ENCODE measurements at regions not wholly inside any gene's neighbourhood (a gene's known extent, or its start where the extent isn't known, plus 50 kb on each side); places are given as distances from the start of the nearest gene placed in this dataset.
"Not testable (repeated sequence)": the region's sequence is repeated elsewhere in the genome, so short reads cannot be mapped to it uniquely, and the experiment has no call there.

DNA sequence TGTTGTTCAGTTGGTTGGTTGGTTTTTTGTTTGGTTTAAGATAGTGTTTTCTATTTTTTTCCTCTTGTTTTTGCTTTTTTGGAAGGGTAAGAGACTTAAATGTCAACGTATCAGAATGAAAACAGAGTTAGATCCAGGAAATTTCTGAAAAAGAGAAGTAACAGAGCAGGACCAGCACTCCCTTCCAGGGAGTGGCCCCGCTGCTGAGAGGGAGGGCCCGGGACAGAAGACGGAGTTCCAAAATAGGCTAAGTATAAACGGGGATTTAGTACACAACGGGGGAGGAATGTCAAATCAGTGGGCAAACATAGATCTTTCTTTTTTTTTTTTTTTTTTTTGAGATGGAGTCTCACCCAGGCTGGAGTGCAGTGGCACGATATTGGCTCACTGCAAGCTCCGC is 92.7 kb upstream of the RUFY1 start:
- 46 to 83% (median 64%) methylated on average over 7 to 8 of the region's 8 CpGs for WGBS, 5 donors
- no peak overlapping the region for H3K4me3 ChIP-seq
- peaks cover 0 to 7% (median 0%) of the 10 kb centered on the region in 3 donors for H3K27me3 ChIP-seq
- intact Hi-C loops (cut with DNase I; ENCODE audit: low total_unique reads) = no loop called here
- no peaks in the 10 kb centered on the region for H3K4me1 ChIP-seq
- no peaks in the 10 kb centered on the region for H3K36me3 ChIP-seq
- TF ChIP-seq EP300 (IDR thresholded peaks at IDR 0.05) (no peak), POLR2AphosphoS5 (IDR thresholded peaks at IDR 0.05) (no peak), POLR2A (IDR thresholded peaks at IDR 0.05) (no peak)
- TF ChIP-seq, protein P1, sequence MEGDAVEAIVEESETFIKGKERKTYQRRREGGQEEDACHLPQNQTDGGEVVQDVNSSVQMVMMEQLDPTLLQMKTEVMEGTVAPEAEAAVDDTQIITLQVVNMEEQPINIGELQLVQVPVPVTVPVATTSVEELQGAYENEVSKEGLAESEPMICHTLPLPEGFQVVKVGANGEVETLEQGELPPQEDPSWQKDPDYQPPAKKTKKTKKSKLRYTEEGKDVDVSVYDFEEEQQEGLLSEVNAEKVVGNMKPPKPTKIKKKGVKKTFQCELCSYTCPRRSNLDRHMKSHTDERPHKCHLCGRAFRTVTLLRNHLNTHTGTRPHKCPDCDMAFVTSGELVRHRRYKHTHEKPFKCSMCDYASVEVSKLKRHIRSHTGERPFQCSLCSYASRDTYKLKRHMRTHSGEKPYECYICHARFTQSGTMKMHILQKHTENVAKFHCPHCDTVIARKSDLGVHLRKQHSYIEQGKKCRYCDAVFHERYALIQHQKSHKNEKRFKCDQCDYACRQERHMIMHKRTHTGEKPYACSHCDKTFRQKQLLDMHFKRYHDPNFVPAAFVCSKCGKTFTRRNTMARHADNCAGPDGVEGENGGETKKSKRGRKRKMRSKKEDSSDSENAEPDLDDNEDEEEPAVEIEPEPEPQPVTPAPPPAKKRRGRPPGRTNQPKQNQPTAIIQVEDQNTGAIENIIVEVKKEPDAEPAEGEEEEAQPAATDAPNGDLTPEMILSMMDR (IDR thresholded peaks at IDR 0.05) = no peak
- H3K27ac ChIP-seq = no peak overlapping the region
- no peak for DNase-seq
- peaks cover 0 to 14% (median 7%) of the 10 kb centered on the region in 4 donors for H3K9me3 ChIP-seq

GRCh38 chr5:179456075-179456474 is 94.3 kb upstream of the RUFY1 start:
- 85 to 100% (median 93%) methylated on average over 6 to 14 of the region's 15 CpGs for WGBS, 5 donors
- intact Hi-C loops (cut with DNase I; ENCODE audit: low total_unique reads); H3K27ac ChIP-seq; H3K4me3 ChIP-seq; H3K36me3 ChIP-seq; H3K4me1 ChIP-seq; DNase-seq; H3K27me3 ChIP-seq: not testable (repeated sequence)
- H3K9me3 ChIP-seq = peaks cover 0 to 15% (median 7%) of the 10 kb centered on the region in 4 donors

GRCh38 chr5:179455320-179455719 is 95.0 kb upstream of the RUFY1 start:
- no peaks in the 10 kb centered on the region for H3K4me1 ChIP-seq
- H3K4me3 ChIP-seq = no peak overlapping the region
- DNase-seq = no peak
- intact Hi-C loops (cut with DNase I; ENCODE audit: low total_unique reads) = no loop called here
- H3K36me3 ChIP-seq = no peaks in the 10 kb centered on the region
- H3K27me3 ChIP-seq = peaks cover 0 to 7% (median 0%) of the 10 kb centered on the region in 3 donors
- TF ChIP-seq EP300 (IDR thresholded peaks at IDR 0.05) = no peak
- TF ChIP-seq, protein P1 (IDR thresholded peaks at IDR 0.05) = no peak
- TF ChIP-seq POLR2A (IDR thresholded peaks at IDR 0.05) = no peak
- no peak for TF ChIP-seq POLR2AphosphoS5 (IDR thresholded peaks at IDR 0.05)
- peaks cover 0 to 22% (median 7%) of the 10 kb centered on the region in 4 donors for H3K9me3 ChIP-seq
- no peak overlapping the region for H3K27ac ChIP-seq
- 85 to 93% (median 89%) methylated on average over 10 to 15 of the region's 15 CpGs for WGBS, 5 donors

GRCh38 chr5:179454356-179454755 is 96.0 kb upstream of the RUFY1 start:
- DNase-seq = no peak
- H3K4me3 ChIP-seq = no peak overlapping the region
- H3K27ac ChIP-seq = no peak overlapping the region
- H3K4me1 ChIP-seq = no peaks in the 10 kb centered on the region
- H3K9me3 ChIP-seq = peaks cover 0 to 22% (median 7%) of the 10 kb centered on the region in 4 donors
- intact Hi-C loops (cut with DNase I; ENCODE audit: low total_unique reads) = no loop called here
- H3K36me3 ChIP-seq = no peaks in the 10 kb centered on the region
- WGBS, 5 donors = 61 to 80% (median 68%) methylated on average over 9 of the region's 9 CpGs
- no peak for TF ChIP-seq EP300 (IDR thresholded peaks at IDR 0.05)
- TF ChIP-seq, protein P1 (IDR thresholded peaks at IDR 0.05) = no peak
- no peak for TF ChIP-seq POLR2AphosphoS5 (IDR thresholded peaks at IDR 0.05)
- no peak for TF ChIP-seq POLR2A (IDR thresholded peaks at IDR 0.05)
- H3K27me3 ChIP-seq = peaks cover 0 to under 1% (median 0%) of the 10 kb centered on the region in 3 donors

GRCh38 chr5:179453616-179454015 is 96.7 kb upstream of the RUFY1 start:
- intact Hi-C loops (cut with DNase I; ENCODE audit: low total_unique reads) = no loop called here
- no peaks in the 10 kb centered on the region for H3K4me1 ChIP-seq
- H3K9me3 ChIP-seq = peaks cover 0 to 22% (median 7%) of the 10 kb centered on the region in 4 donors
- WGBS, 5 donors = 65 to 85% (median 76%) methylated on average over 7 of the region's 7 CpGs
- TF ChIP-seq POLR2A (IDR thresholded peaks at IDR 0.05) (no peak), EP300 (IDR thresholded peaks at IDR 0.05) (no peak), POLR2AphosphoS5 (IDR thresholded peaks at IDR 0.05) (no peak)
- TF ChIP-seq, protein P1 (IDR thresholded peaks at IDR 0.05) = no peak
- H3K27ac ChIP-seq = no peak overlapping the region
- no peak overlapping the region for H3K4me3 ChIP-seq
- no peaks in the 10 kb centered on the region for H3K27me3 ChIP-seq
- no peak for DNase-seq
- no peaks in the 10 kb centered on the region for H3K36me3 ChIP-seq

Data from stomach (tissue), 8 donors.